Ascending aorta (tissue), 2 donors: ENCODE measurements at regions not wholly inside any gene's neighbourhood (a gene's known extent, or its start where the extent isn't known, plus 50 kb on each side); places are given as distances from the start of the nearest gene placed in this dataset.

Experiments
- DNase-seq, 2 donors: peaks; one replicate each; pipeline ENCODE4 v3.0.0-alpha.2; 2019; ENCODE audit warnings: low spot score in 2 of 2
- H3K27ac ChIP-seq, 2 donors: fragments of 200-600 bp; sonication (generic); one replicate each; pipeline ENCODE4 v1.5.1; 2016 to 2017; ENCODE audit warnings: mild to moderate bottlenecking in 1 of 2
- H3K27me3 ChIP-seq: fragments of 200-600 bp; sonication (generic); one replicate; pipeline ENCODE4 v1.5.1; 2017
- H3K36me3 ChIP-seq, 2 donors: fragments of 200-600 bp; sonication (generic); one replicate each; pipeline ENCODE4 v1.5.1; 2016
- H3K4me1 ChIP-seq, 2 donors: fragments of 200-600 bp; sonication (generic); one replicate each; pipeline ENCODE4 v1.5.1; 2016 to 2017; ENCODE audit warnings: mild to moderate bottlenecking in 1 of 2
- H3K4me3 ChIP-seq, 2 donors: fragments of 200-600 bp; sonication (generic); one replicate each; pipeline ENCODE4 v1.5.1; 2016 to 2017; ENCODE audit warnings: mild to moderate bottlenecking in 1 of 2
- H3K9me3 ChIP-seq, 2 donors: fragments of 200-600 bp; sonication (generic); one replicate each; pipeline ENCODE4 v1.5.1; 2016
- CTCF ChIP-seq, 3 experiments: fragments of 200-600 bp in 2 of 3; fragments of 450-650 bp in 1 of 3; sonication (generic) in 2 of 3; IDR thresholded peaks; one replicate each; pipeline ENCODE4 v1.5.1; 2016 to 2019; ENCODE audit warnings: antibody characterized with exemption in 3 of 3, mild to moderate bottlenecking in 1 of 3, moderate library complexity in 1 of 3
- intact Hi-C: fragments of 100-400 bp; cut with DNase I; formaldehyde crosslinking; loops from one replicate; pipeline ENCODE4 v1.15.1; 2023

- Histone ChIP-seq H3K27ac (no peak overlapping the region), H3K4me3 (no peak overlapping the region), H3K27me3 (no peaks in the 10 kb centered on the region), H3K4me1 (no peaks in the 10 kb centered on the region), H3K9me3 (no peaks in the 10 kb centered on the region), H3K36me3 (no peaks in the 10 kb centered on the region)
- no peak for TF ChIP-seq CTCF (IDR thresholded peaks at IDR 0.05)
- DNase-seq: peak in 1 of 2 donors; percentile 34
- intact Hi-C loops: no loop called here
Measured at GRCh38 chr19:31503211-31503610, 154.0 kb upstream of the TSHZ3 start.

- Histone ChIP-seq H3K9me3 (no peaks in the 10 kb centered on the region), H3K4me1 (no peaks in the 10 kb centered on the region), H3K4me3 (no peak overlapping the region), H3K27me3 (no peaks in the 10 kb centered on the region), H3K36me3 (no peaks in the 10 kb centered on the region), H3K27ac (no peak overlapping the region)
- intact Hi-C loops: no loop called here
- DNase-seq: peak in 1 of 2 donors; percentile 31
- no peak for TF ChIP-seq CTCF (IDR thresholded peaks at IDR 0.05)
Measured at GRCh38 chr19:31504221-31504620, 155.0 kb upstream of the TSHZ3 start.

GRCh38 chr19:31505596-31505910 is 156.3 kb upstream of the TSHZ3 start:
- H3K27ac ChIP-seq: no peak overlapping the region
- DNase-seq: no peak
- intact Hi-C loops: no loop called here
- H3K27me3 ChIP-seq: no peaks in the 10 kb centered on the region
- TF ChIP-seq CTCF (IDR thresholded peaks at IDR 0.05): no peak
- H3K36me3 ChIP-seq: no peaks in the 10 kb centered on the region
- no peaks in the 10 kb centered on the region for H3K9me3 ChIP-seq
- no peaks in the 10 kb centered on the region for H3K4me1 ChIP-seq
- H3K4me3 ChIP-seq: no peak overlapping the region

GRCh38 chr19:31506102-31506501 is 156.9 kb upstream of the TSHZ3 start:
- TF ChIP-seq CTCF (IDR thresholded peaks at IDR 0.05): no peak
- H3K4me3 ChIP-seq: no peak overlapping the region
- H3K4me1 ChIP-seq: no peaks in the 10 kb centered on the region
- H3K36me3 ChIP-seq: no peaks in the 10 kb centered on the region
- no peak overlapping the region for H3K27ac ChIP-seq
- DNase-seq: no peak
- H3K9me3 ChIP-seq: no peaks in the 10 kb centered on the region
- no peaks in the 10 kb centered on the region for H3K27me3 ChIP-seq
- intact Hi-C loops: no loop called here

GRCh38 chr19:31510635-31511034 is 161.4 kb upstream of the TSHZ3 start:
- TF ChIP-seq CTCF (IDR thresholded peaks at IDR 0.05): no peak
- intact Hi-C loops: no loop called here
- H3K27me3 ChIP-seq: no peaks in the 10 kb centered on the region
- H3K9me3 ChIP-seq: no peaks in the 10 kb centered on the region
- H3K27ac ChIP-seq: no peak overlapping the region
- no peaks in the 10 kb centered on the region for H3K36me3 ChIP-seq
- peak in 1 of 2 donors; percentile 27 for DNase-seq
- no peak overlapping the region for H3K4me3 ChIP-seq
- H3K4me1 ChIP-seq: no peaks in the 10 kb centered on the region

GRCh38 chr19:31511098-31511497 is 161.9 kb upstream of the TSHZ3 start:
- intact Hi-C loops: no loop called here
- TF ChIP-seq CTCF (IDR thresholded peaks at IDR 0.05): no peak
- H3K36me3 ChIP-seq: no peaks in the 10 kb centered on the region
- H3K4me1 ChIP-seq: no peaks in the 10 kb centered on the region
- no peak overlapping the region for H3K4me3 ChIP-seq
- no peak overlapping the region for H3K27ac ChIP-seq
- H3K27me3 ChIP-seq: no peaks in the 10 kb centered on the region
- no peaks in the 10 kb centered on the region for H3K9me3 ChIP-seq
- DNase-seq: peak in 1 of 2 donors; percentile 7
